CD4-positive, CD25-positive, alpha-beta regulatory T cell (primary cell): ENCODE measurements at regions not wholly inside any gene's neighbourhood (a gene's known extent, or its start where the extent isn't known, plus 50 kb on each side); places are given as distances from the start of the nearest gene placed in this dataset.

Experiments
- ATAC-seq, 2 donors: fragments of 150-1000 bp; cut with Tn5 transposase; one replicate each; pipeline ENCODE4 v1.10.0; 2021; ENCODE audit warnings: low read depth in 2 of 2, moderate number of reproducible peaks in 2 of 2, moderate library complexity in 1 of 2
- DNase-seq, 3 donors: peaks; one replicate each; pipeline versions ENCODE4 v3.0.0 to v3.0.0-alpha.2; 2012 to 2022; ENCODE audit warnings: mixed read lengths in 1 of 3
- H3K27ac ChIP-seq: one replicate; pipeline ENCODE4 v1.7.0; 2013; ENCODE audit warnings: mild to moderate bottlenecking, low read length; ENCODE audit not compliant: insufficient read depth, poor library complexity, severe bottlenecking
- H3K27me3 ChIP-seq: one replicate; pipeline ENCODE4 v1.7.0; 2013; ENCODE audit warnings: low read length; ENCODE audit not compliant: control insufficient read depth, insufficient read depth
- H3K36me3 ChIP-seq: one replicate; pipeline ENCODE4 v1.7.0; 2013; ENCODE audit warnings: mild to moderate bottlenecking, low read length, moderate library complexity; ENCODE audit not compliant: control insufficient read depth, insufficient read depth
- H3K4me1 ChIP-seq: 2 replicates; pipeline ENCODE4 v1.7.0; 2013; ENCODE audit warnings: mild to moderate bottlenecking, low read length; ENCODE audit not compliant: insufficient read depth, control insufficient read depth, poor library complexity, severe bottlenecking
- H3K4me3 ChIP-seq: one replicate; pipeline ENCODE4 v1.7.0; 2013; ENCODE audit warnings: low read depth, mild to moderate bottlenecking, low read length, moderate library complexity
- H3K9me3 ChIP-seq, 2 experiments: 1 replicate in 1 of 2; 2 replicates in 1 of 2; pipeline ENCODE4 v1.7.0; 2013; ENCODE audit warnings: low read length in 2 of 2, mild to moderate bottlenecking in 1 of 2, moderate library complexity in 1 of 2; ENCODE audit not compliant: control insufficient read depth in 2 of 2
- H3K27ac Mint-ChIP-seq, 3 donors: one replicate each; pipeline ENCODE4 v1.8.0; 2020 to 2022; ENCODE audit warnings: mild to moderate bottlenecking in 3 of 3, mixed read lengths in 3 of 3, moderate library complexity in 2 of 3
- H3K27me3 Mint-ChIP-seq: one replicate; pipeline ENCODE4 v1.8.0; 2022; ENCODE audit warnings: mild to moderate bottlenecking, mixed read lengths
- H3K36me3 Mint-ChIP-seq: one replicate; pipeline ENCODE4 v1.8.0; 2020; ENCODE audit warnings: mixed read lengths
- H3K4me1 Mint-ChIP-seq, 4 donors: one replicate each; pipeline ENCODE4 v1.8.0; 2020 to 2022; ENCODE audit warnings: mixed read lengths in 4 of 4, mild to moderate bottlenecking in 1 of 4
- H3K4me3 Mint-ChIP-seq, 4 donors: one replicate each; pipeline ENCODE4 v1.8.0; 2020 to 2022; ENCODE audit warnings: mild to moderate bottlenecking in 4 of 4, mixed read lengths in 4 of 4, moderate library complexity in 3 of 4
- H3K9me3 Mint-ChIP-seq, 7 donors: one replicate each; pipeline ENCODE4 v1.8.0; 2020 to 2022; ENCODE audit warnings: mixed read lengths in 7 of 7, mild to moderate bottlenecking in 3 of 7, moderate library complexity in 2 of 7

DNA sequence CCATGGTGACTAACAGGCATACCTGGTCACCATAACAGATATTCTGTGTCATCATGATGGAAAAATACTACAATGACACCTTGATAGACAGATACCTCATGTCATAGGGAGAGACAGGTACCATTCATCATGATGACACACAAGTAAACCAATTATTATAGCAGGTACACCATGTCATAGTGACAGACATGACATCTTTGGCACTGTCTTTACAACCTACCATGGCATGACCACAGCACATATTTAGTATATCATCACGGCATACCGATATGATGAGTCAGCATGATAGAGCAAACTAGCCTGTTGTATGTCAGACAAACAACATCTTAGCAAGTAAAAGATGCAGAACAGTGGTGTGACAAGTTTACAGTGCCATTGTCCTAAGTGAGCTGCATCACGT lies 101.3 kb upstream of the KLHL29 start:
- DNase-seq (no peak), ATAC-seq (no peak)
- H3K9me3 ChIP-seq, result no peaks in the 10 kb centered on the region
- no peak overlapping the region for H3K27ac ChIP-seq
- no peaks in the 10 kb centered on the region for H3K36me3 ChIP-seq
- peaks cover 0 to 5% (median 2%) of the 10 kb centered on the region in 7 donors for H3K9me3 Mint-ChIP-seq
- H3K4me3 Mint-ChIP-seq, result no peak overlapping the region
- no peaks in the 10 kb centered on the region for H3K4me1 ChIP-seq
- H3K4me1 Mint-ChIP-seq, result no peaks in the 10 kb centered on the region
- H3K36me3 Mint-ChIP-seq, result no peaks in the 10 kb centered on the region
- no peak overlapping the region for H3K4me3 ChIP-seq
- no peak overlapping the region for H3K27ac Mint-ChIP-seq
- H3K27me3 ChIP-seq, result peaks cover 2% of the 10 kb centered on the region
- no peaks in the 10 kb centered on the region for H3K27me3 Mint-ChIP-seq

DNA sequence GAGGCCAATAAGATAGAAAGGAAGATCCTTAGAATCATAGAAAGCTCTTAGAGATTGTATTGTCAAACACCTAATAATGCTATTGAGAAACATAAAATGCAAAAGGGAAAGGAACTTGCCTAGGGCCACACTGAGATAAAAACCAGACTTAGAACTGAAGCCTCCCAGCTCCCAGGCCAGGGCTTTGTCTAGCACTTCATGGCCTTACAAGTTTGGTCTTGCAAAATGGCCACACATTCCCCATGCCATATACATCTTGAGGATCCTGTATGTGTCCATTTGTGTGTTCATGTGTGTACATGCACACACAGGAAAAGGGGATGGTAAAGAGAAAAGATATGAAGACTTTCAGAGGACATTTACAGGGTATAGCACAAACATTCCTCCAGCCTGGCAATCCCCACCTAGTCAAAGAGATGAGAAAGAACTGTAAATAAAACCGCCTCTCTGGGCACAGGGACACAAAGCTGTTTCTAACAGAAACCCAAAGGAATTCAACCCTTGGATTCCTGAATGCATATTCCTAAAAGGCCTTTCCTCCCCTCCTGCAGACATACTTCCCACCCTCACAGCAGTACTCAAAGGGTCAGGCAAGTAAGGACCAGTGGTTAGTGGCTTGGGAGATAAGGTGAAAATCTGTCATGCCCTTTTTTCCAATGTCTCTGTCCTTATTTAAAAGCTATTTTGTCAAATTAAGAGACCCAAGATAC lies 99.7 kb upstream of the KLHL29 start:
- Histone ChIP-seq H3K4me3 (no peak overlapping the region), H3K36me3 (no peaks in the 10 kb centered on the region), H3K27ac (no peak overlapping the region), H3K9me3 (no peaks in the 10 kb centered on the region), H3K4me1 (no peaks in the 10 kb centered on the region), H3K27me3 (no peaks in the 10 kb centered on the region)
- Mint-ChIP-seq H3K4me3 (no peak overlapping the region), H3K4me1 (no peaks in the 10 kb centered on the region), H3K27me3 (no peaks in the 10 kb centered on the region), H3K9me3 (peaks cover 0 to 5% (median 3%) of the 10 kb centered on the region in 7 donors), H3K36me3 (no peaks in the 10 kb centered on the region), H3K27ac (no peak overlapping the region)
- DNase-seq, result no peak
- ATAC-seq, result no peak

DNA sequence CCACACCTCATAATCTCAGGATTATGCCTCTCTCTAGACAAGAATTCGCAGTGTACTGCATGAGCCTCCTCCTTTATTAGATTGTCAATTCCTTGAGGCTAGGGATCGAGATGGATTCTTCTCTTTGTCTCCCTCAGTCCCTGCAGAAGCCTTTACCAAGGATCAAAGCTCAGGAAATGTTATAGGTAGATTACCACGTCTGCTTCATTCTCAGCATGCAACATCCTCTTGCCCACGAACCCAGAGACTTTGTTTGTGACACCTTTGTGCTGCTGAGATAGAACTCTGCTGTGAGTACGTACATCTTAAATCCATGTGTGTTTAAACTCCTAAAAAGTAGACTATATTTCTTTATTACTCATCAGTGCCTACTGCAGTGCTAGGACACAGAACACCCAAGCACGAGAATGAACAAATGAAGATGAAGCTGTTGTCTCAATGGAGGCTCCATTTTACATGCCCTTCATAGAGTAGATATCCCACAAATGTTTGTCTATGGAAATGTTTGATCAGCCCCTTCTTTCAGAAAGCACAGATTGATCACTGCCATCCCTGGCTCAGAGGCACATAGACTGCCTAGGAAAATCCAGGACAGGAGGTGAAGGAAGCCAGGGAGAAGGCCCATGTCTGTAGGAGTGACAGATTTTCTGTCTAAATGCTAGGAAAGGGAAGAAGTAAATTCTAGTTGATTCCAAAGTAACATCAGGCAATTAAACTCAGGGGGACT lies 98.8 kb upstream of the KLHL29 start:
- no peaks in the 10 kb centered on the region for H3K36me3 ChIP-seq
- H3K9me3 ChIP-seq, result no peaks in the 10 kb centered on the region
- DNase-seq, result no peak
- H3K27ac ChIP-seq, result no peak overlapping the region
- Mint-ChIP-seq H3K36me3 (no peaks in the 10 kb centered on the region), H3K9me3 (peaks cover 0 to 5% (median 3%) of the 10 kb centered on the region in 7 donors), H3K27me3 (no peaks in the 10 kb centered on the region), H3K4me3 (no peak overlapping the region), H3K27ac (no peak overlapping the region), H3K4me1 (no peaks in the 10 kb centered on the region)
- no peaks in the 10 kb centered on the region for H3K27me3 ChIP-seq
- H3K4me3 ChIP-seq, result no peak overlapping the region
- H3K4me1 ChIP-seq, result no peaks in the 10 kb centered on the region
- no peak for ATAC-seq

- Histone ChIP-seq H3K4me3 (no peak overlapping the region), H3K27ac (no peak overlapping the region), H3K4me1 (no peaks in the 10 kb centered on the region), H3K27me3 (no peaks in the 10 kb centered on the region), H3K36me3 (no peaks in the 10 kb centered on the region), H3K9me3 (no peaks in the 10 kb centered on the region)
- ATAC-seq (no peak), DNase-seq (no peak)
- Mint-ChIP-seq H3K36me3 (no peaks in the 10 kb centered on the region), H3K4me1 (no peaks in the 10 kb centered on the region), H3K4me3 (no peak overlapping the region), H3K9me3 (peaks cover 0 to 5% (median 3%) of the 10 kb centered on the region in 7 donors), H3K27me3 (no peaks in the 10 kb centered on the region), H3K27ac (no peak overlapping the region)
These were observed 97.9 kb upstream of the KLHL29 start for GRCh38 chr2:23286758-23287704.

GRCh38 chr2:23289671-23290070 lies 95.3 kb upstream of the KLHL29 start:
- Mint-ChIP-seq H3K36me3 (no peaks in the 10 kb centered on the region), H3K4me1 (no peaks in the 10 kb centered on the region), H3K27me3 (peaks cover 11% of the 10 kb centered on the region), H3K4me3 (no peak overlapping the region), H3K9me3 (peaks cover 0 to 3% (median 0%) of the 10 kb centered on the region in 7 donors), H3K27ac (no peak overlapping the region)
- Histone ChIP-seq H3K27me3 (no peaks in the 10 kb centered on the region), H3K27ac (no peak overlapping the region), H3K36me3 (no peaks in the 10 kb centered on the region), H3K4me1 (no peaks in the 10 kb centered on the region), H3K9me3 (no peaks in the 10 kb centered on the region), H3K4me3 (no peak overlapping the region)
- no peak for DNase-seq
- ATAC-seq, result no peak

- H3K27ac Mint-ChIP-seq, result no peak overlapping the region
- H3K4me3 ChIP-seq, result no peak overlapping the region
- peaks cover 0 to 4% (median 0%) of the 10 kb centered on the region in 7 donors for H3K9me3 Mint-ChIP-seq
- no peaks in the 10 kb centered on the region for H3K27me3 ChIP-seq
- H3K4me1 ChIP-seq, result no peaks in the 10 kb centered on the region
- H3K27me3 Mint-ChIP-seq, result peaks cover 14% of the 10 kb centered on the region
- ATAC-seq (no peak), DNase-seq (no peak)
- H3K4me3 Mint-ChIP-seq, result no peak overlapping the region
- no peaks in the 10 kb centered on the region for H3K9me3 ChIP-seq
- H3K36me3 ChIP-seq, result no peaks in the 10 kb centered on the region
- H3K36me3 Mint-ChIP-seq, result no peaks in the 10 kb centered on the region
- no peaks in the 10 kb centered on the region for H3K4me1 Mint-ChIP-seq
- no peak overlapping the region for H3K27ac ChIP-seq
These were observed 93.7 kb upstream of the KLHL29 start for GRCh38 chr2:23291239-23291638.

DNA sequence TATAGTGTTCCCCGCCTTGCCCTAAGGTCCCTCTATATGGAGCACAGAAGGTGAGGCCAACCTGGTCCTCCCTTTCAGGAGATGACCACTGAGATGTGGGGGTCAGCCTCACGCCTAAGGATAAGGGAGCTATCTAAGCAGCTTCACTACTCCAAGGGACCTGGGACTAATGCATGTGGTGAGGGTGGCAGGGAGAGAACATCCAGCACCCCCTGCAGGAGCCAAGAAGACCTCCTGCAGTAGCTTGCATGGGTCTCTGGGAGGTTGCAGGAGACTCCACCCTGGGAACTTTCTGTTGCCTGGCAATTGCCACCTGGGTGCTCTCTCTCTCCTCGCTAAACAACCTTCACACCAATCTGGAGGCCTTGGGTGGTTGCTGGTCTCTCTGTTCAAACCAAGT lies 93.0 kb upstream of the KLHL29 start:
- Histone ChIP-seq H3K36me3 (no peaks in the 10 kb centered on the region), H3K4me1 (no peaks in the 10 kb centered on the region), H3K27ac (no peak overlapping the region), H3K4me3 (no peak overlapping the region), H3K9me3 (no peaks in the 10 kb centered on the region), H3K27me3 (no peaks in the 10 kb centered on the region)
- no peak overlapping the region for H3K27ac Mint-ChIP-seq
- no peak for ATAC-seq
- no peaks in the 10 kb centered on the region for H3K4me1 Mint-ChIP-seq
- peaks cover 0 to 4% (median 0%) of the 10 kb centered on the region in 7 donors for H3K9me3 Mint-ChIP-seq
- no peaks in the 10 kb centered on the region for H3K36me3 Mint-ChIP-seq
- DNase-seq, result no peak
- H3K27me3 Mint-ChIP-seq, result peaks cover 14% of the 10 kb centered on the region
- H3K4me3 Mint-ChIP-seq, result no peak overlapping the region
